ENCODE measurements at regions not wholly inside any gene's neighbourhood (a gene's known extent, or its start where the extent isn't known, plus 50 kb on each side); places are given as distances from the start of the nearest gene placed in this dataset.

DNA sequence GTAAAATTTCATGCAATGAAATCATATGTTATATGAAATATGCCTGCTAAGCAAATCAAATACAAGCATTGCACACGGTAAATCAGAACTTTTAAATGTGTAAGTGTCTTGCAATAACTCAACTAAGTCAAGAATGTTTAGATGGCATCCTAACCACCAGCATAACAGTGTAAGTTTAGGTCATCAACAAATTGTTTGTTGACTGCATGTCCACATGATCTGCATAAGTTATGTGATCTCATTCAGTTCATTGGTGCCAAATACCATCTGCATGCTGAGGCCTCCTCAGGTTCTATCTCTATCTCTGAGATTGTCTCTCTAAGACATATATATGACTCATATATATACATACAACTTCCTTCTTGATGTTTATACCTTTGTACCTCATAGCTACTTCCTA lies 159.6 kb upstream of the STK32A start:
- no peak for ATAC-seq

GRCh38 chr5:147080391-147080790 lies 154.4 kb upstream of the STK32A start:
- ATAC-seq: no peak
- TF ChIP-seq RARB (CRISPR knock-in tag; IDR thresholded peaks at IDR 0.05) (no peak), ZNF565 (CRISPR knock-in tag; conservative IDR thresholded peaks at IDR 0.05; ENCODE audit: low read depth) (no peak), ZNF70 (CRISPR knock-in tag; IDR thresholded peaks at IDR 0.05) (no peak)

More for the DNA sequence above, 159.6 kb upstream of the STK32A start:
- TF ChIP-seq, protein P1, sequence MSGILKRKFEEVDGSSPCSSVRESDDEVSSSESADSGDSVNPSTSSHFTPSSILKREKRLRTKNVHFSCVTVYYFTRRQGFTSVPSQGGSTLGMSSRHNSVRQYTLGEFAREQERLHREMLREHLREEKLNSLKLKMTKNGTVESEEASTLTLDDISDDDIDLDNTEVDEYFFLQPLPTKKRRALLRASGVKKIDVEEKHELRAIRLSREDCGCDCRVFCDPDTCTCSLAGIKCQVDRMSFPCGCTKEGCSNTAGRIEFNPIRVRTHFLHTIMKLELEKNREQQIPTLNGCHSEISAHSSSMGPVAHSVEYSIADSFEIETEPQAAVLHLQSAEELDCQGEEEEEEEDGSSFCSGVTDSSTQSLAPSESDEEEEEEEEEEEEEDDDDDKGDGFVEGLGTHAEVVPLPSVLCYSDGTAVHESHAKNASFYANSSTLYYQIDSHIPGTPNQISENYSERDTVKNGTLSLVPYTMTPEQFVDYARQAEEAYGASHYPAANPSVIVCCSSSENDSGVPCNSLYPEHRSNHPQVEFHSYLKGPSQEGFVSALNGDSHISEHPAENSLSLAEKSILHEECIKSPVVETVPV (CRISPR knock-in tag; IDR thresholded peaks at IDR 0.05): no peak
- no peak for TF ChIP-seq OSR1 (CRISPR knock-in tag; IDR thresholded peaks at IDR 0.05)
- no peak for TF ChIP-seq GLIS3 (CRISPR knock-in tag; IDR thresholded peaks at IDR 0.05)

- TF ChIP-seq TOX (CRISPR knock-in tag; IDR thresholded peaks at IDR 0.05; ENCODE audit: borderline replicate concordance) (no peak), GLIS3 (CRISPR knock-in tag; IDR thresholded peaks at IDR 0.05) (no peak), CSDC2 (CRISPR knock-in tag; IDR thresholded peaks at IDR 0.05) (no peak), ZC3H10 (CRISPR knock-in tag; IDR thresholded peaks at IDR 0.05) (no peak), ISL1 (CRISPR knock-in tag; IDR thresholded peaks at IDR 0.05) (no peak), ZNF8 (CRISPR knock-in tag; IDR thresholded peaks at IDR 0.05) (no peak), SNAI2 (CRISPR knock-in tag; IDR thresholded peaks at IDR 0.05) (no peak), TCF4 (CRISPR knock-in tag; IDR thresholded peaks at IDR 0.05; ENCODE audit: borderline replicate concordance) (no peak), RARB (CRISPR knock-in tag; IDR thresholded peaks at IDR 0.05) (no peak), PATZ1 (CRISPR knock-in tag; IDR thresholded peaks at IDR 0.05; ENCODE audit: borderline replicate concordance) (no peak), ZFP3 (CRISPR knock-in tag; IDR thresholded peaks at IDR 0.05) (no peak), ZFP30 (CRISPR knock-in tag; IDR thresholded peaks at IDR 0.05) (no peak), ZNF70 (CRISPR knock-in tag; IDR thresholded peaks at IDR 0.05) (no peak), BACH2 (CRISPR knock-in tag; IDR thresholded peaks at IDR 0.05; ENCODE audit: borderline replicate concordance) (no peak), ZNF565 (CRISPR knock-in tag; conservative IDR thresholded peaks at IDR 0.05; ENCODE audit: low read depth) (no peak), OSR1 (CRISPR knock-in tag; IDR thresholded peaks at IDR 0.05) (no peak)
- TF ChIP-seq, protein P1 (CRISPR knock-in tag; IDR thresholded peaks at IDR 0.05): no peak
- TF ChIP-seq, protein P2, sequence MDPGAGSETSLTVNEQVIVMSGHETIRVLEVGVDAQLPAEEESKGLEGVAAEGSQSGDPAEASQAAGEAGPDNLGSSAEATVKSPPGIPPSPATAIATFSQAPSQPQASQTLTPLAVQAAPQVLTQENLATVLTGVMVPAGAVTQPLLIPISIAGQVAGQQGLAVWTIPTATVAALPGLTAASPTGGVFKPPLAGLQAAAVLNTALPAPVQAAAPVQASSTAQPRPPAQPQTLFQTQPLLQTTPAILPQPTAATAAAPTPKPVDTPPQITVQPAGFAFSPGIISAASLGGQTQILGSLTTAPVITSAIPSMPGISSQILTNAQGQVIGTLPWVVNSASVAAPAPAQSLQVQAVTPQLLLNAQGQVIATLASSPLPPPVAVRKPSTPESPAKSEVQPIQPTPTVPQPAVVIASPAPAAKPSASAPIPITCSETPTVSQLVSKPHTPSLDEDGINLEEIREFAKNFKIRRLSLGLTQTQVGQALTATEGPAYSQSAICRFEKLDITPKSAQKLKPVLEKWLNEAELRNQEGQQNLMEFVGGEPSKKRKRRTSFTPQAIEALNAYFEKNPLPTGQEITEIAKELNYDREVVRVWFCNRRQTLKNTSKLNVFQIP (CRISPR knock-in tag; IDR thresholded peaks at IDR 0.05; ENCODE audit: borderline replicate concordance, low read depth): no peak
- ATAC-seq: no peak
These were observed 153.5 kb upstream of the STK32A start for GRCh38 chr5:147081311-147081764.

DNA sequence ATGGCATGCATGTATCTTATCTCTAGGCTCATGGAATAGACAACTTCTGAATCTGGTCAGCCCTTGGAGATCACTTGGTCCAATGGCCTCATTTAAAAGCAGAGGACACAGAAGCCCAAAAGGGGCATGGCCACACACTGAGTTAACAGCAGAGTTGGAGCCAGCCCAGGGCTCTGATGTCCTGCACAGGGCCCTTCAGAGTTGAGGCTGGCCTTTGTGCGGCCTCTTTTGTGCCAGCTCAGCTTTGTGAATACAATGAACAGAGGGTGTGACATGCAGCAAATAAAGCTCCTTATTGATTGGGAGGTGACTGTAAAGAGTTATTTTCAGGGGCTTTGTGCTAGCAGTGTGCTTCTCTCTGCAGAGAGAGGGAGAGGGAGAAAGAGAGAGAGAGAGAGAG lies 150.1 kb upstream of the STK32A start:
- ATAC-seq: no peak
- TF ChIP-seq ZNF70 (CRISPR knock-in tag; IDR thresholded peaks at IDR 0.05) (no peak), ISL1 (CRISPR knock-in tag; IDR thresholded peaks at IDR 0.05) (no peak), CSDC2 (CRISPR knock-in tag; IDR thresholded peaks at IDR 0.05) (no peak), PATZ1 (CRISPR knock-in tag; IDR thresholded peaks at IDR 0.05; ENCODE audit: borderline replicate concordance) (no peak), ZFP3 (CRISPR knock-in tag; IDR thresholded peaks at IDR 0.05) (no peak), SNAI2 (CRISPR knock-in tag; IDR thresholded peaks at IDR 0.05) (no peak), ARNTL (CRISPR knock-in tag; IDR thresholded peaks at IDR 0.05; ENCODE audit: borderline replicate concordance, low read depth) (no peak), ZC3H10 (CRISPR knock-in tag; IDR thresholded peaks at IDR 0.05) (no peak), GLIS3 (CRISPR knock-in tag; IDR thresholded peaks at IDR 0.05) (no peak), RARB (CRISPR knock-in tag; IDR thresholded peaks at IDR 0.05) (no peak), PPARA (CRISPR knock-in tag; IDR thresholded peaks at IDR 0.05; ENCODE audit: borderline replicate concordance) (no peak), ZFP30 (CRISPR knock-in tag; IDR thresholded peaks at IDR 0.05) (no peak)
- TF ChIP-seq, protein P2 (CRISPR knock-in tag; IDR thresholded peaks at IDR 0.05; ENCODE audit: borderline replicate concordance, low read depth): no peak

All from SK-N-SH treated with all-trans-retinoic acid at 6 μM for 48 hours (cell line).